SU-DHL-6 (cell line): ENCODE measurements at regions not wholly inside any gene's neighbourhood (a gene's known extent, or its start where the extent isn't known, plus 50 kb on each side); places are given as distances from the start of the nearest gene placed in this dataset.

Experiments used
- H2AFZ ChIP-seq: fragments of 200-600 bp; sonication (generic); 2 replicates; pipeline ENCODE4 v1.6.1; 2014; ENCODE audit warnings: low read depth, mild to moderate bottlenecking, moderate library complexity, mixed read lengths, antibody characterized with exemption, low read length; ENCODE audit not compliant: severe bottlenecking
- H3F3A ChIP-seq: fragments of 200-600 bp; shearing (Covaris generic); 2 replicates; pipeline ENCODE4 v1.6.0; 2016; ENCODE audit warnings: antibody characterized with exemption, mild to moderate bottlenecking; ENCODE audit not compliant: insufficient read depth
- H3K27ac ChIP-seq: fragments of 200-600 bp; sonication (generic); 2 replicates; pipeline ENCODE4 v1.5.1; 2016; ENCODE audit warnings: low read depth, mild to moderate bottlenecking, low read length, moderate library complexity, mixed read lengths
- H3K27me3 ChIP-seq: fragments of 200-600 bp; sonication (generic), shearing (Covaris generic); 2 replicates; pipeline ENCODE4 v1.6.0; 2014; ENCODE audit warnings: mild to moderate bottlenecking, low read length
- H3K36me3 ChIP-seq: fragments of 200-600 bp; sonication (generic); 2 replicates; pipeline ENCODE4 v1.6.1; 2014; ENCODE audit warnings: mild to moderate bottlenecking, low read length, mixed read lengths
- H3K4me2 ChIP-seq: fragments of 300-600, 200-600 bp; shearing (Covaris generic), sonication (generic); 2 replicates; pipeline ENCODE4 v1.6.0; 2014; ENCODE audit warnings: low read length, low read depth, mild to moderate bottlenecking; ENCODE audit not compliant: poor library complexity, severe bottlenecking
- H3K4me3 ChIP-seq: fragments of 200-600 bp; sonication (generic); 2 replicates; pipeline ENCODE4 v1.5.1; 2014; ENCODE audit warnings: antibody characterized with exemption, low read length, mild to moderate bottlenecking, mixed read lengths; ENCODE audit not compliant: insufficient read depth, poor library complexity, severe bottlenecking
- H3K79me2 ChIP-seq: fragments of 200-600 bp; sonication (generic); 2 replicates; pipeline ENCODE4 v1.6.1; 2014; ENCODE audit warnings: mild to moderate bottlenecking, low read length, moderate library complexity; ENCODE audit not compliant: insufficient read depth
- H3K9ac ChIP-seq: fragments of 200-600 bp; sonication (generic); 2 replicates; pipeline ENCODE4 v1.7.0; 2014; ENCODE audit warnings: mild to moderate bottlenecking, low read length
- H3K9me2 ChIP-seq: fragments of 200-600 bp; sonication (generic); replicated peaks from 2 replicates; pipeline ENCODE4 v1.6.1; 2014; ENCODE audit warnings: low read length; ENCODE audit not compliant: insufficient read depth
- H3K9me3 ChIP-seq: fragments of 200-600 bp; sonication (generic); 2 replicates; pipeline ENCODE4 v1.6.1; 2014; ENCODE audit warnings: low read length, mixed read lengths; ENCODE audit not compliant: insufficient read depth
- H4K20me1 ChIP-seq: fragments of 200-600 bp; sonication (generic); 2 replicates; pipeline ENCODE4 v1.6.1; 2014; ENCODE audit warnings: low read depth, mild to moderate bottlenecking, antibody characterized with exemption, low read length, moderate library complexity, mixed read lengths
- EZH2phosphoT487 ChIP-seq: fragments of 200-600 bp; sonication (generic), shearing (Covaris generic); conservative IDR thresholded peaks from 2 replicates; pipeline ENCODE4 v1.6.1; 2018; ENCODE audit warnings: mild to moderate bottlenecking, antibody characterized with exemption, low read length, moderate library complexity, mixed read lengths
- TF ChIP-seq, protein P1 (sequence below): fragments of 200-600 bp; sonication (generic); IDR thresholded peaks from one replicate; pipeline ENCODE4 v1.5.1; 2017; ENCODE audit warnings: antibody characterized with exemption, mild to moderate bottlenecking, low read length, moderate library complexity; ENCODE audit not compliant: insufficient read depth, poor library complexity, severe bottlenecking

GRCh38 chr6:74753883-74754600 is 451.8 kb downstream of the COL12A1 start:
- Histone ChIP-seq H4K20me1 (no peaks in the 10 kb centered on the region), H3K4me3 (no peak overlapping the region)

DNA sequence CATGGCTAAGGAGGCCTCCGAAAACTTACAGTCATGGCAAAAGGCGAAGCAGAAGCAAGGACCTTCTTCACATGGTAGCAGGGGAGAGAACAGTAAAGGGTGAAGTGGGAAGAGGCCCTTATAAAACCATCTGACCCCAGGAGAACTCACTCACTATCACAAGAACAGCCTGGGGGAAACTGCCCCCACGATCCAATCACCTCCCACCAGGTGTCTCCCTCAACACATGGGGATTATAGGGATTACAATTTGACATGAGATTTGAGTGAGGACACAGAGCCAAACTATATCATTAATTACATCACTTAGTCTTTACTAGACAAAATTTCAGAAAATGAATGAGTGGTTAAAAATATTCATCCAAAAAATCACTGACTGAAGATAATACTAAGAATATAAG is 453.6 kb downstream of the COL12A1 start:
- Histone ChIP-seq H3K79me2 (no peaks in the 10 kb centered on the region), H3K4me3 (no peak overlapping the region), H3K4me2 (no peak overlapping the region), H4K20me1 (no peaks in the 10 kb centered on the region), H3K9me2 (no peaks in the 10 kb centered on the region), H3F3A (no peaks in the 10 kb centered on the region), H3K27ac (no peak overlapping the region), H3K9me3 (no peaks in the 10 kb centered on the region), H3K36me3 (no peaks in the 10 kb centered on the region), H3K27me3 (no peaks in the 10 kb centered on the region), H3K9ac (no peak overlapping the region), H2AFZ (no peak overlapping the region)
- TF ChIP-seq EZH2phosphoT487: no peak
- TF ChIP-seq, protein P1, sequence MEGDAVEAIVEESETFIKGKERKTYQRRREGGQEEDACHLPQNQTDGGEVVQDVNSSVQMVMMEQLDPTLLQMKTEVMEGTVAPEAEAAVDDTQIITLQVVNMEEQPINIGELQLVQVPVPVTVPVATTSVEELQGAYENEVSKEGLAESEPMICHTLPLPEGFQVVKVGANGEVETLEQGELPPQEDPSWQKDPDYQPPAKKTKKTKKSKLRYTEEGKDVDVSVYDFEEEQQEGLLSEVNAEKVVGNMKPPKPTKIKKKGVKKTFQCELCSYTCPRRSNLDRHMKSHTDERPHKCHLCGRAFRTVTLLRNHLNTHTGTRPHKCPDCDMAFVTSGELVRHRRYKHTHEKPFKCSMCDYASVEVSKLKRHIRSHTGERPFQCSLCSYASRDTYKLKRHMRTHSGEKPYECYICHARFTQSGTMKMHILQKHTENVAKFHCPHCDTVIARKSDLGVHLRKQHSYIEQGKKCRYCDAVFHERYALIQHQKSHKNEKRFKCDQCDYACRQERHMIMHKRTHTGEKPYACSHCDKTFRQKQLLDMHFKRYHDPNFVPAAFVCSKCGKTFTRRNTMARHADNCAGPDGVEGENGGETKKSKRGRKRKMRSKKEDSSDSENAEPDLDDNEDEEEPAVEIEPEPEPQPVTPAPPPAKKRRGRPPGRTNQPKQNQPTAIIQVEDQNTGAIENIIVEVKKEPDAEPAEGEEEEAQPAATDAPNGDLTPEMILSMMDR: no peak

More at GRCh38 chr6:74753883-74754600, 451.8 kb downstream of the COL12A1 start:
- no peak overlapping the region for H3K4me2 ChIP-seq
- no peak overlapping the region for H3K9ac ChIP-seq
- H3K9me3 ChIP-seq: no peaks in the 10 kb centered on the region
- no peaks in the 10 kb centered on the region for H3K9me2 ChIP-seq
- H3K36me3 ChIP-seq: no peaks in the 10 kb centered on the region
- no peaks in the 10 kb centered on the region for H3K79me2 ChIP-seq
- TF ChIP-seq, protein P1: no peak
- no peak for TF ChIP-seq EZH2phosphoT487
- H3F3A ChIP-seq: no peaks in the 10 kb centered on the region
- H2AFZ ChIP-seq: no peak overlapping the region
- H3K27me3 ChIP-seq: no peaks in the 10 kb centered on the region
- H3K27ac ChIP-seq: no peak overlapping the region

- H3K27ac ChIP-seq: no peak overlapping the region
- no peak overlapping the region for H3K9ac ChIP-seq
- TF ChIP-seq EZH2phosphoT487: no peak
- H3K4me2 ChIP-seq: no peak overlapping the region
- no peak overlapping the region for H2AFZ ChIP-seq
- H3K36me3 ChIP-seq: no peaks in the 10 kb centered on the region
- H3F3A ChIP-seq: no peaks in the 10 kb centered on the region
- no peaks in the 10 kb centered on the region for H3K9me3 ChIP-seq
- H4K20me1 ChIP-seq: no peaks in the 10 kb centered on the region
- H3K27me3 ChIP-seq: no peaks in the 10 kb centered on the region
- H3K4me3 ChIP-seq: no peak overlapping the region
- no peaks in the 10 kb centered on the region for H3K79me2 ChIP-seq
- no peaks in the 10 kb centered on the region for H3K9me2 ChIP-seq
Measured at GRCh38 chr6:74750826-74751225, 455.0 kb downstream of the COL12A1 start.
